Breast epithelium (tissue), 3 donors: ENCODE measurements at regions not wholly inside any gene's neighbourhood (a gene's known extent, or its start where the extent isn't known, plus 50 kb on each side); places are given as distances from the start of the nearest gene placed in this dataset.

Source experiments
- POLR2A ChIP-seq: fragments of 450-650 bp; IDR thresholded peaks from one replicate; pipeline ENCODE4 v1.6.1; 2016; ENCODE audit warnings: antibody characterized with exemption, mild to moderate bottlenecking, moderate library complexity
- TF ChIP-seq, protein P1 (sequence below), 3 donors: fragments of 450-650 bp; IDR thresholded peaks; one replicate each; pipeline ENCODE4 v1.5.1; 2016 to 2017; ENCODE audit warnings: antibody characterized with exemption in 3 of 3, mild to moderate bottlenecking in 3 of 3, moderate library complexity in 3 of 3

- TF ChIP-seq POLR2A = no peak
- TF ChIP-seq, protein P1, sequence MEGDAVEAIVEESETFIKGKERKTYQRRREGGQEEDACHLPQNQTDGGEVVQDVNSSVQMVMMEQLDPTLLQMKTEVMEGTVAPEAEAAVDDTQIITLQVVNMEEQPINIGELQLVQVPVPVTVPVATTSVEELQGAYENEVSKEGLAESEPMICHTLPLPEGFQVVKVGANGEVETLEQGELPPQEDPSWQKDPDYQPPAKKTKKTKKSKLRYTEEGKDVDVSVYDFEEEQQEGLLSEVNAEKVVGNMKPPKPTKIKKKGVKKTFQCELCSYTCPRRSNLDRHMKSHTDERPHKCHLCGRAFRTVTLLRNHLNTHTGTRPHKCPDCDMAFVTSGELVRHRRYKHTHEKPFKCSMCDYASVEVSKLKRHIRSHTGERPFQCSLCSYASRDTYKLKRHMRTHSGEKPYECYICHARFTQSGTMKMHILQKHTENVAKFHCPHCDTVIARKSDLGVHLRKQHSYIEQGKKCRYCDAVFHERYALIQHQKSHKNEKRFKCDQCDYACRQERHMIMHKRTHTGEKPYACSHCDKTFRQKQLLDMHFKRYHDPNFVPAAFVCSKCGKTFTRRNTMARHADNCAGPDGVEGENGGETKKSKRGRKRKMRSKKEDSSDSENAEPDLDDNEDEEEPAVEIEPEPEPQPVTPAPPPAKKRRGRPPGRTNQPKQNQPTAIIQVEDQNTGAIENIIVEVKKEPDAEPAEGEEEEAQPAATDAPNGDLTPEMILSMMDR (IDR thresholded peaks at IDR 0.05) = no peak
Measured at GRCh38 chr1:170790175-170790574, 126.2 kb downstream of the PRRX1 start.
